Transverse colon (tissue), 3 donors: ENCODE measurements at regions not wholly inside any gene's neighbourhood (a gene's known extent, or its start where the extent isn't known, plus 50 kb on each side); places are given as distances from the start of the nearest gene placed in this dataset.
"Not testable (repeated sequence)": the region's sequence is repeated elsewhere in the genome, so short reads cannot be mapped to it uniquely, and the experiment has no call there.

Source experiments
- POLR2A ChIP-seq: fragments of 450-650 bp; IDR thresholded peaks from one replicate; pipeline ENCODE4 v1.6.1; 2016; ENCODE audit warnings: antibody characterized with exemption, mild to moderate bottlenecking, moderate library complexity
- TF ChIP-seq, protein P1 (sequence below), 5 experiments: fragments of 200-600 bp in 3 of 5; fragments of 450-650 bp in 2 of 5; sonication (generic) in 3 of 5; IDR thresholded peaks; 1 replicate in 2 of 5; 2 replicates in 3 of 5; pipeline ENCODE4 v1.5.1; 2016 to 2017; ENCODE audit warnings: antibody characterized with exemption in 5 of 5, inconsistent platforms in 3 of 5, mild to moderate bottlenecking in 2 of 5, moderate library complexity in 1 of 5

DNA sequence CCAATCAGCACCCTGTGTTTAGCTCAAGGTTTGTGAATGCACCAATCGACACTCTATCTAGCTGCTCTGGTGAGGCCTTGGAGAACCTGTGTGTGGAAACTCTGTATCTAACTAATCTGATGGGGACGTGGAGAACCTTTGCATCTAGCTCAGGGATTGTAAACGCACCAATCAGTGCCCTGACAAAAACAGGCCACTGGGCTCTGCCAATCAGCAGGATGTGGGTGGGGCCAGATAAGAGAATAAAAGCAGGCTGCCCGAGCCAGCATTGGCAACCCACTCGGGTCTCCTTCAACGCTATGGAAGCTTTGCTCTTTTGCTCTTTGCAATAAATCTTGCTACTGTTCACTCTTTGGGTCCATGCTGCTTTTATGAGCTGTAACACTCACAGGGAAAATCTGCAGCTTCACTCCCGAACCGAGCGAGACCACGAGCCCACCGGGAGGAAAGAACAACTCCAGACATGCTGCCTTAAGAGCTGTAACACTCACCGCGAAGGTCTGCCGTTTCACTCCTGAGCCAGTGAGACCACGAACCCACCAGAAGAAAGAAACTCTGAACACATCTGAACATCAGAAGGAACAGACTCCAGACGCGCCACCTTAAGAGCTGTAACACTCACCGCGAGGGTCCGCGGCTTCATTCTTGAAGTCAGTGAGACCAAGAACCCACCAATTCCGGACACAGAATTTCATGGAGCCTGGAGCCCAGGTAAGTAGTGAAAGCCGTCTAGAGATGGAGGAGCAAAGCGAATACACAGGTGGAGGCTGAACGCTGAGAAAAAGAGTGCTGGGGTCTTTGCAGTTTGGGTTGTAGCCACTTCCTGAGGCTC, 92.8 kb downstream of the ANKRD10 start:
- TF ChIP-seq, protein P1, sequence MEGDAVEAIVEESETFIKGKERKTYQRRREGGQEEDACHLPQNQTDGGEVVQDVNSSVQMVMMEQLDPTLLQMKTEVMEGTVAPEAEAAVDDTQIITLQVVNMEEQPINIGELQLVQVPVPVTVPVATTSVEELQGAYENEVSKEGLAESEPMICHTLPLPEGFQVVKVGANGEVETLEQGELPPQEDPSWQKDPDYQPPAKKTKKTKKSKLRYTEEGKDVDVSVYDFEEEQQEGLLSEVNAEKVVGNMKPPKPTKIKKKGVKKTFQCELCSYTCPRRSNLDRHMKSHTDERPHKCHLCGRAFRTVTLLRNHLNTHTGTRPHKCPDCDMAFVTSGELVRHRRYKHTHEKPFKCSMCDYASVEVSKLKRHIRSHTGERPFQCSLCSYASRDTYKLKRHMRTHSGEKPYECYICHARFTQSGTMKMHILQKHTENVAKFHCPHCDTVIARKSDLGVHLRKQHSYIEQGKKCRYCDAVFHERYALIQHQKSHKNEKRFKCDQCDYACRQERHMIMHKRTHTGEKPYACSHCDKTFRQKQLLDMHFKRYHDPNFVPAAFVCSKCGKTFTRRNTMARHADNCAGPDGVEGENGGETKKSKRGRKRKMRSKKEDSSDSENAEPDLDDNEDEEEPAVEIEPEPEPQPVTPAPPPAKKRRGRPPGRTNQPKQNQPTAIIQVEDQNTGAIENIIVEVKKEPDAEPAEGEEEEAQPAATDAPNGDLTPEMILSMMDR (IDR thresholded peaks at IDR 0.05) = not testable (repeated sequence)
- TF ChIP-seq POLR2A = not testable (repeated sequence)
